GM18508 (cell line): ENCODE measurements at regions not wholly inside any gene's neighbourhood (a gene's known extent, or its start where the extent isn't known, plus 50 kb on each side); places are given as distances from the start of the nearest gene placed in this dataset.

Experiments used
- ATAC-seq: cut with Tn5 transposase; IDR thresholded peaks from one replicate; pipeline ENCODE4 v1.9.1; 2021; ENCODE audit warnings: moderate number of reproducible peaks; ENCODE audit not compliant: insufficient read depth, unreplicated experiment

GRCh38 chr10:124221356-124222317 is 128.2 kb upstream of the CHST15 start:
- peak; percentile 60 for ATAC-seq

- ATAC-seq = no peak
These were observed 127.6 kb upstream of the CHST15 start for GRCh38 chr10:124220971-124221355.

- ATAC-seq = no peak
These were observed 127.1 kb upstream of the CHST15 start for GRCh38 chr10:124220547-124220946.

- no peak for ATAC-seq
These were observed 126.3 kb upstream of the CHST15 start for GRCh38 chr10:124219655-124220054.

- no peak for ATAC-seq
These were observed 125.7 kb upstream of the CHST15 start for GRCh38 chr10:124219062-124219461.

- ATAC-seq = no peak
These were observed 124.8 kb upstream of the CHST15 start for GRCh38 chr10:124217906-124218804.

- no peak for ATAC-seq
These were observed 123.6 kb upstream of the CHST15 start for GRCh38 chr10:124217031-124217430.

- no peak for ATAC-seq
These were observed 121.4 kb upstream of the CHST15 start for GRCh38 chr10:124214610-124215375.

GRCh38 chr10:124213899-124214510 is 120.6 kb upstream of the CHST15 start:
- no peak for ATAC-seq

GRCh38 chr10:124213471-124213870 is 120.1 kb upstream of the CHST15 start:
- no peak for ATAC-seq

GRCh38 chr10:124212702-124213101 is 119.3 kb upstream of the CHST15 start:
- ATAC-seq = no peak

GRCh38 chr10:124211921-124212320 is 118.5 kb upstream of the CHST15 start:
- ATAC-seq = no peak

GRCh38 chr10:124210263-124210662 is 116.9 kb upstream of the CHST15 start:
- ATAC-seq = no peak

- ATAC-seq = no peak
These were observed 114.0 kb upstream of the CHST15 start for GRCh38 chr10:124207391-124207790.

GRCh38 chr10:124206616-124207015 is 113.2 kb upstream of the CHST15 start:
- no peak for ATAC-seq

GRCh38 chr10:124205432-124205831 is 112.0 kb upstream of the CHST15 start:
- no peak for ATAC-seq

- no peak for ATAC-seq
These were observed 111.3 kb upstream of the CHST15 start for GRCh38 chr10:124204726-124205125.

- ATAC-seq = no peak
These were observed 106.6 kb upstream of the CHST15 start for GRCh38 chr10:124200011-124200410.

GRCh38 chr10:124198871-124199270 is 105.5 kb upstream of the CHST15 start:
- ATAC-seq = no peak

- ATAC-seq = no peak
These were observed 104.7 kb upstream of the CHST15 start for GRCh38 chr10:124198125-124198501.
